BE2C (cell line): ENCODE measurements at regions not wholly inside any gene's neighbourhood (a gene's known extent, or its start where the extent isn't known, plus 50 kb on each side); places are given as distances from the start of the nearest gene placed in this dataset.
"Not testable (repeated sequence)": the region's sequence is repeated elsewhere in the genome, so short reads cannot be mapped to it uniquely, and the experiment has no call there.

Experiments used
- DNase-seq: peaks from one replicate; pipeline ENCODE4 v3.0.0-alpha.2; 2020
- H3K27me3 ChIP-seq: fragments of 250-450 bp; sonication (Bioruptor Pico); 2 replicates; pipeline ENCODE4 v1.5.1; 2020; ENCODE audit warnings: mild to moderate bottlenecking
- H3K36me3 ChIP-seq: fragments of 250-450 bp; sonication (Bioruptor Pico); 2 replicates; pipeline ENCODE4 v1.5.1; 2020; ENCODE audit warnings: mild to moderate bottlenecking
- H3K4me1 ChIP-seq: fragments of 250-450 bp; sonication (Bioruptor Pico); 2 replicates; pipeline ENCODE4 v1.5.1; 2020
- H3K4me3 ChIP-seq: 2 replicates; pipeline ENCODE4 v1.5.1; 2011; ENCODE audit warnings: low read depth, low read length
- H3K9me3 ChIP-seq: fragments of 250-450 bp; sonication (Bioruptor Pico); 2 replicates; pipeline ENCODE4 v1.5.1; 2020
- CTCF ChIP-seq: IDR thresholded peaks from 2 replicates; pipeline ENCODE4 v1.5.1; 2012; ENCODE audit warnings: mild to moderate bottlenecking, low read depth, low read length

GRCh38 chr18:51257150-51257549 is 59.7 kb upstream of the MEX3C start:
- H3K9me3 ChIP-seq, result no peaks in the 10 kb centered on the region
- no peak for TF ChIP-seq CTCF
- H3K27me3 ChIP-seq, result no peaks in the 10 kb centered on the region
- H3K36me3 ChIP-seq, result no peaks in the 10 kb centered on the region
- H3K4me1 ChIP-seq, result no peaks in the 10 kb centered on the region
- no peak overlapping the region for H3K4me3 ChIP-seq
- DNase-seq, result no peak

GRCh38 chr18:51260118-51260517 is 62.6 kb upstream of the MEX3C start:
- Histone ChIP-seq H3K27me3 (no peaks in the 10 kb centered on the region), H3K4me1 (no peaks in the 10 kb centered on the region), H3K9me3 (no peaks in the 10 kb centered on the region), H3K4me3 (no peak overlapping the region), H3K36me3 (no peaks in the 10 kb centered on the region)
- DNase-seq, result no peak
- no peak for TF ChIP-seq CTCF

- H3K9me3 ChIP-seq, H3K4me3 ChIP-seq, H3K4me1 ChIP-seq, H3K27me3 ChIP-seq, H3K36me3 ChIP-seq, DNase-seq: not testable (repeated sequence)
Observed at GRCh38 chr18:51266077-51266476, 68.6 kb upstream of the MEX3C start.

GRCh38 chr18:51266773-51267172 is 69.3 kb upstream of the MEX3C start:
- Histone ChIP-seq H3K27me3 (no peaks in the 10 kb centered on the region), H3K4me1 (no peaks in the 10 kb centered on the region), H3K36me3 (no peaks in the 10 kb centered on the region), H3K4me3 (no peak overlapping the region), H3K9me3 (no peaks in the 10 kb centered on the region)
- no peak for DNase-seq
- TF ChIP-seq CTCF, result no peak

GRCh38 chr18:51273437-51273836 is 76.0 kb upstream of the MEX3C start:
- Histone ChIP-seq H3K36me3 (no peaks in the 10 kb centered on the region), H3K4me3 (no peak overlapping the region), H3K27me3 (no peaks in the 10 kb centered on the region), H3K9me3 (no peaks in the 10 kb centered on the region), H3K4me1 (no peaks in the 10 kb centered on the region; the same call in 1 of the 2 replicates)
- DNase-seq, result no peak
- no peak for TF ChIP-seq CTCF

- Histone ChIP-seq H3K4me3 (no peak overlapping the region), H3K36me3 (no peaks in the 10 kb centered on the region), H3K27me3 (no peaks in the 10 kb centered on the region), H3K4me1 (no peaks in the 10 kb centered on the region; the same call in 1 of the 2 replicates), H3K9me3 (no peaks in the 10 kb centered on the region)
- peak; percentile 39 for DNase-seq
- TF ChIP-seq CTCF, result no peak
Observed at GRCh38 chr18:51275712-51276476, 78.4 kb upstream of the MEX3C start.
